PC-3 (cell line): ENCODE measurements at regions not wholly inside any gene's neighbourhood (a gene's known extent, or its start where the extent isn't known, plus 50 kb on each side); places are given as distances from the start of the nearest gene placed in this dataset.

Experiments used
- ATAC-seq: fragments of 200-7000 bp; cut with Tn5 transposase; 2 replicates; pipeline ENCODE4 v1.9.1; 2020; ENCODE audit warnings: mild to moderate bottlenecking, moderate library complexity
- BruUV-seq: library from RNA; stranded (reverse); fragments of 400-500 nt; replicated peaks from 2 replicates; lab custom pipeline; 2021; lab: Mats Ljungman, UMichigan
- CTCF ChIA-PET: fragments of 300-600 bp; sonication (Branson Sonifier 250); formaldehyde crosslinking; loops from one replicate; lab custom pipeline; 2022; ENCODE audit warnings: antibody characterized with exemption; lab: Charles Lee
- POLR2A ChIA-PET: fragments of 300-600 bp; sonication (Branson Sonifier 250); formaldehyde crosslinking; loops from one replicate; lab custom pipeline; 2022; ENCODE audit warnings: antibody characterized with exemption; ENCODE audit not compliant: unreplicated experiment; lab: Charles Lee
- DNase-seq: peaks from one replicate; pipeline ENCODE4 v3.0.0-alpha.2; 2015
- H2AFZ ChIP-seq: fragments of 300-600 bp; sonication (generic); 2 replicates; pipeline ENCODE4 v1.6.0; 2016; ENCODE audit warnings: antibody characterized with exemption, low read length
- H3F3A ChIP-seq: fragments of 300-600 bp; sonication (generic); one replicate; pipeline ENCODE4 v1.6.0; 2017; ENCODE audit warnings: antibody characterized with exemption, low read length, control low read depth, mild to moderate bottlenecking; ENCODE audit not compliant: unreplicated experiment
- H3K27ac ChIP-seq: fragments of 300-600 bp; sonication (generic); 2 replicates; pipeline ENCODE4 v1.5.1; 2016; ENCODE audit warnings: mild to moderate bottlenecking, low read length
- H3K27me3 ChIP-seq: fragments of 300-600 bp; sonication (generic); 2 replicates; pipeline ENCODE4 v1.6.1; 2016; ENCODE audit warnings: low read length, mixed read lengths
- H3K36me3 ChIP-seq: fragments of 300-600 bp; sonication (generic); 2 replicates; pipeline ENCODE4 v1.6.1; 2016; ENCODE audit warnings: low read depth, mixed run types, low read length, mixed read lengths
- H3K4me1 ChIP-seq: fragments of 300-600 bp; sonication (generic); 2 replicates; pipeline ENCODE4 v1.5.1; 2016; ENCODE audit warnings: low read length; ENCODE audit not compliant: insufficient read depth
- H3K4me2 ChIP-seq: fragments of 300-600 bp; sonication (generic); 2 replicates; pipeline ENCODE4 v1.6.0; 2016; ENCODE audit warnings: low read length
- H3K4me3 ChIP-seq: fragments of 300-600 bp; sonication (generic); 2 replicates; pipeline ENCODE4 v1.5.1; 2016; ENCODE audit warnings: mild to moderate bottlenecking, low read length, mixed read lengths
- H3K79me2 ChIP-seq: fragments of 300-600 bp; sonication (generic); 2 replicates; pipeline ENCODE4 v1.6.1; 2017; ENCODE audit warnings: low read length, mixed read lengths
- H3K9ac ChIP-seq: fragments of 300-600 bp; sonication (generic); 2 replicates; pipeline ENCODE4 v1.6.0; 2016; ENCODE audit warnings: mild to moderate bottlenecking, low read length
- H3K9me2 ChIP-seq: fragments of 300-600 bp; sonication (generic); replicated peaks from 2 replicates; pipeline ENCODE4 v1.6.1; 2016; ENCODE audit warnings: mixed run types, low read length, mixed read lengths
- H3K9me3 ChIP-seq: fragments of 300-600 bp; sonication (generic); 2 replicates; pipeline ENCODE4 v1.6.1; 2016; ENCODE audit warnings: low read length, mixed read lengths
- H4K20me1 ChIP-seq: fragments of 300-600 bp; sonication (generic); 2 replicates; pipeline ENCODE4 v1.6.1; 2016; ENCODE audit warnings: low read length, mixed read lengths
- CTCF ChIP-seq: fragments of 300-600 bp; sonication (generic); conservative IDR thresholded peaks from 2 replicates; pipeline ENCODE4 v1.5.1; 2017; ENCODE audit warnings: antibody characterized with exemption, low read depth, mild to moderate bottlenecking, low read length
- EZH2 ChIP-seq: fragments of 300-600 bp; sonication (generic); IDR thresholded peaks from one replicate; pipeline ENCODE4 v1.6.1; 2017; ENCODE audit warnings: antibody characterized with exemption, mild to moderate bottlenecking, low read length; ENCODE audit not compliant: unreplicated experiment
- EZH2phosphoT487 ChIP-seq: fragments of 300-600 bp; sonication (generic); IDR thresholded peaks from 2 replicates; pipeline ENCODE4 v1.6.1; 2018; ENCODE audit warnings: mild to moderate bottlenecking, antibody characterized with exemption, low read length, borderline replicate concordance
- intact Hi-C: fragments of 100-400 bp; cut with micrococcal nuclease; formaldehyde crosslinking; loops from 2 replicates; pipeline ENCODE4 v1.9.0; 2023

DNA sequence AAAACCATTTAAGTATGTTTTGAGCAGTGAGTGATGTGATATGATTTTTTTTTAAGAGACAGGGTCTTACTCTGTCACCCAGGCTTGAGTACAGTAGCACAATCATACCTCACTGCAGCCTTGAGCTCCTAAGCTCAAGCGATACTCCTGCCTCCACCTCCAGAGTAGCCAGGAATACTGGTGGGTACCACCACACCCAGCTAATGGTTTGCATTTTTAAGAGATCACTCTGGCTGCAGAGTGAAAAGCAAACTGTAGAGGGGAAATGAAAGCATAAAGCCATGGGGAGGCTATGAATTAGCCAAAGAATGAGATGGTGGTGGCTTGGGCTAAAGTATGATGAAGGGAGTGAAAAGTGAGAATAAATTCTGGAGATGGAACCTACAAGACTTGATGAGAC lies 199.1 kb downstream of the HINT1 start:
- Histone ChIP-seq H3K36me3 (no peaks in the 10 kb centered on the region), H3K9me2 (no peaks in the 10 kb centered on the region), H3K27me3 (no peaks in the 10 kb centered on the region), H3K27ac (no peak overlapping the region), H4K20me1 (no peaks in the 10 kb centered on the region), H3K4me1 (peaks cover 21% of the 10 kb centered on the region), H3K79me2 (no peaks in the 10 kb centered on the region), H3F3A (no peaks in the 10 kb centered on the region), H3K9ac (no peak overlapping the region), H2AFZ (no peak overlapping the region), H3K4me3 (no peak overlapping the region), H3K4me2 (no peak overlapping the region), H3K9me3 (no peaks in the 10 kb centered on the region)
- ChIA-PET POLR2A (no interaction called here), CTCF (no interaction called here)
- ATAC-seq, result no peak
- BruUV-seq, result no TSS peak
- TF ChIP-seq EZH2phosphoT487, result no peak
- intact Hi-C loops, result no loop called here
- DNase-seq, result no peak

- H3K4me2 ChIP-seq, result no peak overlapping the region
- peaks cover 21% of the 10 kb centered on the region for H3K4me1 ChIP-seq
- no peaks in the 10 kb centered on the region for H3K36me3 ChIP-seq
- no TSS peak for BruUV-seq
- ATAC-seq (no peak), DNase-seq (no peak)
- H3K79me2 ChIP-seq, result no peaks in the 10 kb centered on the region
- no peak overlapping the region; the same call in 1 of the 2 replicates for H3K27ac ChIP-seq
- TF ChIP-seq EZH2phosphoT487, result no peak
- no peak for TF ChIP-seq CTCF
- H3K9me3 ChIP-seq, result no peaks in the 10 kb centered on the region
- CTCF ChIA-PET, result no interaction called here
- H2AFZ ChIP-seq, result no peak overlapping the region
- intact Hi-C loops, result no loop called here
- no peaks in the 10 kb centered on the region for H3K9me2 ChIP-seq
- no peaks in the 10 kb centered on the region for H3K27me3 ChIP-seq
- no peak overlapping the region for H3K4me3 ChIP-seq
- no peaks in the 10 kb centered on the region for H4K20me1 ChIP-seq
- no peaks in the 10 kb centered on the region for H3F3A ChIP-seq
- no peak overlapping the region for H3K9ac ChIP-seq
- POLR2A ChIA-PET, result no interaction called here
Measured at GRCh38 chr5:130965360-130965759, 199.7 kb downstream of the HINT1 start.

DNA sequence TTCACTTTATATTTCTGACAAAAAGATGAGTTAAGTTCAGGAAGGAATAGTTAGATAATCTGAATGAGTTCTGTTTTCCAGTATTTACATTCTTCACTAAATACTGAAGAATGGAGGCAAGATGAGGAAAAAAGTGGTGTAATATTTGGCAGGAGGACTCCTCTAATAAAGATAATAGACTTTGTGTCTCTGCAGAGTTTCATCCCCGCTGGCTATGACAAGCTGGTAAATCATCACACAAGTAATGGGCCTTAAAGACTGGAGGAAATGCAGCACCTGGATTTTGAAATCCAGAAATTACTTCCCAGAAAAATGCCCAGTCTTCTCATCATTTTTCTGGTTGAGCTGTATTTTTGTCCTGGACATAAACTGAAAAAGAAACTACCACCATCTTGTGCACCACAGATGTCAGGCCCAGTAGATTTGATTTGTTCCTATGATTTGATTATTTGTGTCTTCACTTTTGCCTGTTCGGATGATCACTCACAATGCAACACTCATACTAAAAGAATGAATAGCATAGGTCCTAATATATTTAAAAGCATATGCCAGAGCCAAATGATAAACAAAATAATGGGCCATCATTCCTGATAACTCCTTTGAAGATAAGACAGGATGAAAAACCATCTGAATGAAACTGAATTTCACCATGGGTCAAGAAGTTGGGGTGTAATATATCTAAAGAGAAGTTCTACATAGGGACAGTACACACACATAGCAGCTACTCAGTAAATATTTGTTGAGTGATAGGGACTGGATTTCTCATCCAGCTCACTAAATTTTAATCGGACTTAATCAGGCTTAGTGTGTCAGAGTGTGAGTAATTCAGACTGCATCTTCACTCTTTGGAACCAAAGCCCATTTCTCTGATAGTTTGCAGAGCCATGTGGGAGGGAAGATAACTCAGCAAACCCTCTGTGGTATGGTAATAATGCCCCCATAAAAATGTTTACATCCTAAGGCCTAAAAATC lies 200.5 kb downstream of the HINT1 start:
- Histone ChIP-seq H3K27me3 (no peaks in the 10 kb centered on the region), H3K4me2 (peak overlapping the region; percentile 29; the same call in 1 of the 2 replicates), H2AFZ (no peak overlapping the region), H3K79me2 (no peaks in the 10 kb centered on the region), H3F3A (no peaks in the 10 kb centered on the region), H3K9me3 (no peaks in the 10 kb centered on the region), H3K9ac (no peak overlapping the region), H3K4me3 (no peak overlapping the region), H3K27ac (peak overlapping the region; percentile 47), H3K4me1 (peaks cover 21% of the 10 kb centered on the region), H4K20me1 (no peaks in the 10 kb centered on the region), H3K36me3 (no peaks in the 10 kb centered on the region), H3K9me2 (no peaks in the 10 kb centered on the region)
- no TSS peak for BruUV-seq
- ATAC-seq, result peak; percentile 87
- intact Hi-C loops, result no loop called here
- no peak for TF ChIP-seq EZH2
- no peak for TF ChIP-seq EZH2phosphoT487
- no peak for TF ChIP-seq CTCF
- DNase-seq, result peak; percentile 59
- ChIA-PET CTCF (no interaction called here), POLR2A (no interaction called here)
